CD4-positive, alpha-beta T cell (primary cell): ENCODE measurements at regions not wholly inside any gene's neighbourhood (a gene's known extent, or its start where the extent isn't known, plus 50 kb on each side); places are given as distances from the start of the nearest gene placed in this dataset.
"Not testable (repeated sequence)": the region's sequence is repeated elsewhere in the genome, so short reads cannot be mapped to it uniquely, and the experiment has no call there.

Experiments used
- ATAC-seq: fragments of 200-7000 bp; cut with Tn5 transposase; one replicate; pipeline ENCODE4 v1.10.0; 2022; ENCODE audit warnings: mild to moderate bottlenecking; ENCODE audit not compliant: poor library complexity
- CTCF ChIA-PET: fragments of 350-600 bp; sonication (Branson Sonifier 250); formaldehyde crosslinking; loops from one replicate; lab custom pipeline; 2021; ENCODE audit warnings: antibody characterized with exemption, inconsistent platforms; lab: Charles Lee
- POLR2A ChIA-PET: fragments of 350-600 bp; sonication (Branson Sonifier 250); formaldehyde crosslinking; loops from one replicate; lab custom pipeline; 2021; ENCODE audit warnings: antibody characterized with exemption, inconsistent platforms; lab: Charles Lee
- DNase-seq, 14 experiments: peaks; one replicate each; pipeline ENCODE4 v3.0.0-alpha.2; 2013 to 2020; ENCODE audit warnings: mixed read lengths in 2 of 14
- H3K27ac ChIP-seq, 2 donors: one replicate each; pipeline versions ENCODE4 v1.5.1 to v1.7.0; 2013; ENCODE audit warnings: low read length in 2 of 2, low read depth in 1 of 2, mild to moderate bottlenecking in 1 of 2
- H3K27me3 ChIP-seq, 2 experiments: 1 replicate in 1 of 2; 2 replicates in 1 of 2; pipeline versions ENCODE4 v1.6.1 to v1.7.0; 2013; ENCODE audit warnings: low read length in 2 of 2, control low read depth in 1 of 2, mild to moderate bottlenecking in 1 of 2, moderate library complexity in 1 of 2; ENCODE audit not compliant: insufficient read depth in 2 of 2, control insufficient read depth in 1 of 2
- H3K36me3 ChIP-seq: one replicate; pipeline ENCODE4 v1.6.1; 2013; ENCODE audit warnings: low read length, control low read depth; ENCODE audit not compliant: insufficient read depth
- H3K4me1 ChIP-seq: one replicate; pipeline ENCODE4 v1.6.1; 2013; ENCODE audit warnings: low read length, control low read depth; ENCODE audit not compliant: insufficient read depth
- H3K4me3 ChIP-seq: one replicate; pipeline ENCODE4 v1.5.1; 2013; ENCODE audit warnings: mild to moderate bottlenecking, low read length, moderate library complexity
- H3K9me3 ChIP-seq, 2 experiments: 1 replicate in 1 of 2; 2 replicates in 1 of 2; pipeline versions ENCODE4 v1.6.1 to v1.7.0; 2013; ENCODE audit warnings: low read length in 2 of 2, mild to moderate bottlenecking in 2 of 2, control low read depth in 1 of 2, moderate library complexity in 1 of 2; ENCODE audit not compliant: control insufficient read depth in 1 of 2, insufficient read depth in 1 of 2
- H3K27ac Mint-ChIP-seq: one replicate; pipeline ENCODE4 v1.8.0; 2020; ENCODE audit warnings: mixed read lengths
- H3K27me3 Mint-ChIP-seq: one replicate; pipeline ENCODE4 v1.8.0; 2021; ENCODE audit warnings: mixed read lengths
- H3K36me3 Mint-ChIP-seq: one replicate; pipeline ENCODE4 v1.8.0; 2021; ENCODE audit warnings: low read depth, mixed read lengths
- H3K4me1 Mint-ChIP-seq: one replicate; pipeline ENCODE4 v1.8.0; 2021; ENCODE audit warnings: low read depth, mixed read lengths
- H3K4me3 Mint-ChIP-seq: one replicate; pipeline ENCODE4 v1.8.0; 2020; ENCODE audit warnings: mild to moderate bottlenecking, mixed read lengths
- H3K9me3 Mint-ChIP-seq: one replicate; pipeline ENCODE4 v1.8.0; 2020; ENCODE audit warnings: mixed read lengths
- CTCF ChIP-seq: fragments of 200-600 bp; IDR thresholded peaks from one replicate; pipeline ENCODE4 v1.8.0; 2022; ENCODE audit warnings: antibody characterized with exemption, mild to moderate bottlenecking
- intact Hi-C, 2 experiments: fragments of 100-400 bp; cut with DNase I in 1 of 2; cut with micrococcal nuclease in 1 of 2; formaldehyde crosslinking; loops; one replicate each; pipeline versions ENCODE4 v1.15.1 to v1.9.0; 2023 to 2025; cut with DNase I, micrococcal nuclease

GRCh38 chr11:25625094-25625493, 706.8 kb upstream of the ANO3 start:
- H3K36me3 Mint-ChIP-seq, result no peaks in the 10 kb centered on the region

GRCh38 chr11:25628030-25628429, 703.9 kb upstream of the ANO3 start:
- Histone ChIP-seq H3K4me1 (no peaks in the 10 kb centered on the region), H3K9me3 (peaks cover 0 to 10% of the 10 kb centered on the region in 2 experiments), H3K4me3 (no peak overlapping the region), H3K27me3 (no peaks in the 10 kb centered on the region), H3K36me3 (no peaks in the 10 kb centered on the region), H3K27ac (no peak overlapping the region)
- CTCF ChIA-PET, result no interaction called here
- H3K4me3 Mint-ChIP-seq, result no peak overlapping the region
- no peak for ATAC-seq
- POLR2A ChIA-PET, result no interaction called here
- peaks cover 14% of the 10 kb centered on the region for H3K9me3 Mint-ChIP-seq
- no peak for TF ChIP-seq CTCF
- no peaks in the 10 kb centered on the region for H3K27me3 Mint-ChIP-seq
- no peaks in the 10 kb centered on the region for H3K36me3 Mint-ChIP-seq
- intact Hi-C loops, result no loop called here
- DNase-seq, result no peak
- no peaks in the 10 kb centered on the region for H3K4me1 Mint-ChIP-seq
- H3K27ac Mint-ChIP-seq, result no peak overlapping the region

More at GRCh38 chr11:25625094-25625493, 706.8 kb upstream of the ANO3 start:
- ChIA-PET CTCF (no interaction called here), POLR2A (no interaction called here)
- Histone ChIP-seq H3K27me3 (no peaks in the 10 kb centered on the region), H3K36me3 (no peaks in the 10 kb centered on the region), H3K4me3 (no peak overlapping the region), H3K9me3 (peaks cover 0 to 10% of the 10 kb centered on the region in 2 experiments), H3K4me1 (no peaks in the 10 kb centered on the region), H3K27ac (no peak overlapping the region)
- Mint-ChIP-seq H3K9me3 (peaks cover 11% of the 10 kb centered on the region), H3K27me3 (no peaks in the 10 kb centered on the region), H3K27ac (no peak overlapping the region), H3K4me1 (no peaks in the 10 kb centered on the region), H3K4me3 (no peak overlapping the region)
- intact Hi-C loops, result no loop called here
- ATAC-seq, result no peak
- DNase-seq, result no peak
- no peak for TF ChIP-seq CTCF

GRCh38 chr11:25633230-25633629, 698.7 kb upstream of the ANO3 start:
- Mint-ChIP-seq H3K36me3 (no peaks in the 10 kb centered on the region), H3K4me1 (no peaks in the 10 kb centered on the region), H3K4me3 (no peak overlapping the region), H3K27ac (no peak overlapping the region), H3K9me3 (peaks cover 8% of the 10 kb centered on the region), H3K27me3 (no peaks in the 10 kb centered on the region)
- no peak for DNase-seq
- no peak overlapping the region for H3K27ac ChIP-seq
- CTCF ChIA-PET, result no interaction called here
- no peak for TF ChIP-seq CTCF
- H3K4me3 ChIP-seq, result no peak overlapping the region
- no peaks in the 10 kb centered on the region for H3K4me1 ChIP-seq
- intact Hi-C loops, result no loop called here
- H3K9me3 ChIP-seq, result peaks cover 0 to 4% of the 10 kb centered on the region in 2 experiments
- POLR2A ChIA-PET, result no interaction called here
- H3K36me3 ChIP-seq, result no peaks in the 10 kb centered on the region
- no peaks in the 10 kb centered on the region for H3K27me3 ChIP-seq
- no peak for ATAC-seq

GRCh38 chr11:25649220-25649619, 682.7 kb upstream of the ANO3 start:
- H3K36me3 Mint-ChIP-seq, H3K27me3 Mint-ChIP-seq: not testable (repeated sequence)

More at GRCh38 chr11:25649220-25649619, 682.7 kb upstream of the ANO3 start:
- H3K4me1 Mint-ChIP-seq, H3K4me3 Mint-ChIP-seq, H3K27ac Mint-ChIP-seq, H3K4me3 ChIP-seq, DNase-seq, H3K27ac ChIP-seq, intact Hi-C loops, H3K4me1 ChIP-seq, H3K9me3 Mint-ChIP-seq, POLR2A ChIA-PET, CTCF ChIA-PET, H3K9me3 ChIP-seq, H3K36me3 ChIP-seq, H3K27me3 ChIP-seq, ATAC-seq: not testable (repeated sequence)
